ENCODE measurements at regions not wholly inside any gene's neighbourhood (a gene's known extent, or its start where the extent isn't known, plus 50 kb on each side); places are given as distances from the start of the nearest gene placed in this dataset.

DNA sequence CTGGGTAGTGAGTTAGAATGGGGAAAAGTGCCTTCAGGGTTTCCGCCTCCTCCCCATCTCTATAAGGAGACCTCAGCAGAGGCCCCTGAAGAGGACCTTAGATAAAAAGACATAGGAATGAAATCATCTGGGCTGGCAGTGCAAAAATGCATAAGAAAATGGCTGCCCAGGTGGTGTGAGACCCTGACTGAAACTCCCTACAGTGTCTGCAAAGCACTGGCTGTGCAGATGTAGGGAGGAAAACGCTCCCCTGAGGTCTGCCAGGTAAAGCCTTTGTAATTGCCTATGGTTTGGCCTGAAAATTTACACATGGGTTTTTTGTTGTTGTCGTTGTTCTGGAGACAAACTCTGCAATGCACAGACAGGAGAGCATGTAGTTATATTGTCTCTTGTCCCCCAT is 128.1 kb upstream of the VWC2 start:
- TF ChIP-seq, protein P1, sequence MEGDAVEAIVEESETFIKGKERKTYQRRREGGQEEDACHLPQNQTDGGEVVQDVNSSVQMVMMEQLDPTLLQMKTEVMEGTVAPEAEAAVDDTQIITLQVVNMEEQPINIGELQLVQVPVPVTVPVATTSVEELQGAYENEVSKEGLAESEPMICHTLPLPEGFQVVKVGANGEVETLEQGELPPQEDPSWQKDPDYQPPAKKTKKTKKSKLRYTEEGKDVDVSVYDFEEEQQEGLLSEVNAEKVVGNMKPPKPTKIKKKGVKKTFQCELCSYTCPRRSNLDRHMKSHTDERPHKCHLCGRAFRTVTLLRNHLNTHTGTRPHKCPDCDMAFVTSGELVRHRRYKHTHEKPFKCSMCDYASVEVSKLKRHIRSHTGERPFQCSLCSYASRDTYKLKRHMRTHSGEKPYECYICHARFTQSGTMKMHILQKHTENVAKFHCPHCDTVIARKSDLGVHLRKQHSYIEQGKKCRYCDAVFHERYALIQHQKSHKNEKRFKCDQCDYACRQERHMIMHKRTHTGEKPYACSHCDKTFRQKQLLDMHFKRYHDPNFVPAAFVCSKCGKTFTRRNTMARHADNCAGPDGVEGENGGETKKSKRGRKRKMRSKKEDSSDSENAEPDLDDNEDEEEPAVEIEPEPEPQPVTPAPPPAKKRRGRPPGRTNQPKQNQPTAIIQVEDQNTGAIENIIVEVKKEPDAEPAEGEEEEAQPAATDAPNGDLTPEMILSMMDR (conservative IDR thresholded peaks at IDR 0.05), result no peak
- TF ChIP-seq ZFX (IDR thresholded peaks at IDR 0.05), result no peak

Data from C4-2B (cell line).